Activated CD4-positive, alpha-beta T cell treated with anti-CD3 and anti-CD28 coated beads, Interleukin-2, amount 50 U/mL, for 16 hours (primary cell): ENCODE measurements at regions not wholly inside any gene's neighbourhood (a gene's known extent, or its start where the extent isn't known, plus 50 kb on each side); places are given as distances from the start of the nearest gene placed in this dataset.

Experiments used
- DNase-seq: peaks from one replicate; pipeline ENCODE4 v3.0.0-alpha.2; 2020

DNA sequence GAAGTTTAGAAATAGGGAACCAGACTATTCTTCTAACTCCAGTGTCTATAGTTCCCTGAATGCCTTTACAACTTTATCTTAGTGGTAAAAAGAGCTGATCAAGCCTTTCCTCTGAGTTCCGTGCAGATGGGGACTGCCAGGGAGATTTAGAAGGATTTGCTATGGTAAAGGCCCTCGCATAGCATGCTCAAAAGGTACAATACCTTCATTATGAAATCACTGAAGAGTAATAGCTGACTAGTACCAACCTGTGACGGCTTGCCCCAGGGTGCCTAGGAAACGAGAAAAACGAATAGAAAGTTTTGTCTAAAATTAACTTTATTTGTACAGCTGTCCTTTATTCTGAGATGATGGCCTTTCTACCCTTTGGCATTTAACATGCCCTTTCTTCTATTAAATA, 150.1 kb upstream of the ARHGAP42 start:
- no peak for DNase-seq

DNA sequence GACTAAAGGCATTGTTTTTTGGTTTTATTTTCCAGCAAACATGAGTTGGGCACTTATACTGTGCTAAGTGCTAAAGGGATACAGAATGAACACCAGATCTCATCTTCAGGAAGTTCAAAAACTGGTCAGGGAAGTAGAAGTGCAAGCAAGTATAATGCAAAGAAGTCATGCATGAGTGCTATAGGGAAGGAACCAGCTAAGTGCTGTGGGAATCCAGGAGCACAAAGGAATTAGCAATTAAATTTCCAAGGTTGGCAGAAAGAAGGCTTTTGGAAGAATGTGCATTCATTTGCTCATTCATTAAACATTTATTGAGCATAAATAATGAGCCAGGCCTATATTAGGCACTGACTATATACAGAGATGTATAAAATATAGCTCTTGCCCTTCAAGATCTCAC, 143.7 kb upstream of the ARHGAP42 start:
- no peak for DNase-seq

- DNase-seq = no peak
Observed at GRCh38 chr11:100545556-100545955, 141.5 kb upstream of the ARHGAP42 start.

GRCh38 chr11:100545970-100546369, 141.1 kb upstream of the ARHGAP42 start:
- DNase-seq = no peak

- DNase-seq = no peak
Observed at GRCh38 chr11:100546714-100547113, 140.4 kb upstream of the ARHGAP42 start.

GRCh38 chr11:100550298-100550697, 136.8 kb upstream of the ARHGAP42 start:
- DNase-seq = no peak

DNA sequence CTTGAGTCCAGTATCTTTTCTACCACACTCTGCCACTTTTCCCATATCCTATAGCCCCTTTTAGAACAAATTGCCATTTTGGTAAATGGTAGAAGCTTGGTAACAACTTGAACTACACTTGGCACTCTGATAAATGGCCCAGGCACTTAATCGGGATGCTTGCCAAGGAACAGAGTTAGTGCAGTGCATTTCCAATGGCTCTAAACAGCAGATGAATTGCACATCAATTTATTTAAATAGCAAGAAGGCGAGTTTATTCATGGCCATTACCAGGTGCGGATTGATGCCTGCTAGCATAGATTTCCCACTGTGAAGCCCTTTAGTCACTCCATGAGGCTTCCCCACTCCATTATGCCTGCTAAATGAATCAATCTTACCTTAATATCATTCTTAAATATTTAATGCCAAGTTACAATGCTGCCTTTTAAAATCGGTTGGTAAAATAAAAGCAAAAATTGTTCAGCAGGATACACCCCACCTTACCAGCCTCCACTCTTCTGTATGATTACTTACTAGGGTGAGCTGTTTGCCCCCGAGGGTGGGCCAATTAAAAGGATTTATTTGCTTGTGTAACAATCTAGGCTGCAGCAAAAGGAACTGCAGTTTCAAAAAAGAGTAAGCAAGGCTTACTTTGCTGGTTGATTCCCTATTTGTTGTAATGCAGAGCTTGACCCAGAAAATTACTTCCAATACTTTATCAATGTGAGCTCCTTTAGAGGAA, 136.0 kb upstream of the ARHGAP42 start:
- DNase-seq = no peak

GRCh38 chr11:100555931-100556330, 131.2 kb upstream of the ARHGAP42 start:
- DNase-seq = no peak

- DNase-seq = no peak
Observed at GRCh38 chr11:100556781-100557180, 130.3 kb upstream of the ARHGAP42 start.

DNA sequence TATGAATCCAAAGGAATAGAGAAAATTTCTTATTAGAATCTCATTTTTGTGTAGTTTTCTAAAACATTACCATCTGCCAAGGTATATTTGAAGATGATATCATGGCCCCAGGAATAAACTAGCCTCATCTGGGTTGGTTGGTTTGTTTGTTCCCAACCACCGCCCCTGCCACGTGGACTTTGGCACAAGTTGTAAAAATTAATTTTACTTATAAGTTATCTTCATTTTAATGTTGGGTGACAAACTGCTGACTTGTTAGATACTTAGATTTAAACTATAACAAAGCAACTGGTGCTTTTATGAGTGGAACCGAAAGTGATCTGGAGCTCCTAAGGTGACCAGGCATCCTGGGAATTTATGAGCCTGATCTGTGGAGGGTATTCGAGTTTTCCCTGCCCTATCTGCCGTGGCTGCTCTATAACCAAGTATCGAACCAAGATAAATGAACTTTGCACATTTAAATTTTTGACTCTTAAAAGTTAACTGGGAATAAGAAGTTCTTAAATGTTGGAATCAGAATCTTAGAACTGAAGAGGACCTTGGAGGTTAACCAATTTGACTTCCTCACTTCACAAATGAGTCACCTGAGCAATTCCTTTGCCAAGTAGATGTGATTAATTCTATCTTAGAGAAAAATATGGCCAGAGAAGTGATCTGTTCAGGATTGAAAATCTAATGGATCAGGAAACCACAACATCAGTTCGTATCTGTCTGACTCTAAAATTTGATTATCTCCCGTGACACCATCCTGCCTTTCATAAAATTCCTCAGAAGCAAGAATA, 129.1 kb upstream of the ARHGAP42 start:
- DNase-seq = no peak

- no peak for DNase-seq
Observed at GRCh38 chr11:100560606-100561005, 126.5 kb upstream of the ARHGAP42 start.

- DNase-seq = no peak
Observed at GRCh38 chr11:100561323-100561722, 125.8 kb upstream of the ARHGAP42 start.

DNA sequence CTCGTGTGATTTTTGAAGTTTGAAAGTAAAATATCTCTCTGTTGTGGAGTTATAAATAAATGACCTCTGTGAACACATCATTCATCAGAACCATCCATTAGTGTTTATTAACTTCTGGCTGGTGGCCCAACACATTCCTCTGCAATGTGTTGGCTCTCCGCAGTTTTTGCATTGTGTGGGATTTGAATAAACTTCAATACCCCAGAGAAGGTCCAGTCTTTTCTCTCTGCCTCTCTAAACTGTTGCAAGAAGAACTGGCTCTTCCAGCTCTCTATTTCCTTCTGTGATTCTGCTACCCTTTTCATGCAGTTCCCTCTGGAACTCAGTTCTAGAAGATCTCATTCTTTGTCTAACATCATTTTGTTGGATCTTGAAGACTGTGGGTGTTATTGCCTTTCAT, 125.0 kb upstream of the ARHGAP42 start:
- DNase-seq = no peak

- DNase-seq = no peak
Observed at GRCh38 chr11:100563541-100564280, 123.4 kb upstream of the ARHGAP42 start.

DNA sequence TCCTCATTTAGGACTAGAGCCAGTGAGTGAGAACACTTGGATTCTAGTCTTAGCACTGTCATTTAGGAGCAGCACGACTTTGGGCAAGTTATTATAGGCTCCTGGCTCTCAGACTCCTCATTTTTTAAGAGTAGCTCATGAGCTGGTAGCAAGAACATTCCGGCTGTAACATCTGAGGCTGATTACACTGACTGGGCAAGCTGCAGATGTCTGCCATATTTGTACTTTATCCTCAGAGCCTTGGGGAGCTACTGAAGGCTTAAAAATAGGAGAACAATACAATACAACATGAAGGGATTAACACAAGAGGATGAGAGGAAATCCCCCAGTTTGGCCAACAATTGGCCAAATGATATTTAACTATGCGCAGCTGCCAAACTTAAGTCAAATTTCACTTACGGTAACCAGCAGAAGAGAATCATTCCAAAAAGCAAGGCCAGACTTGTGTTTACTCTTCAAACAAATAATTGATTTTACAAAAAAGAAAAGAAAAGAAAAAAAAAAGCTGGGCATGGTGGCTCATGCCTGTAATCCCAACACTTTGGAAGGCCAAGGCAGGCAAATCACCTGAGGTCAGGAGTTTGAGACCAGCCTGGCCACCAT, 113.1 kb upstream of the ARHGAP42 start:
- DNase-seq = no peak

DNA sequence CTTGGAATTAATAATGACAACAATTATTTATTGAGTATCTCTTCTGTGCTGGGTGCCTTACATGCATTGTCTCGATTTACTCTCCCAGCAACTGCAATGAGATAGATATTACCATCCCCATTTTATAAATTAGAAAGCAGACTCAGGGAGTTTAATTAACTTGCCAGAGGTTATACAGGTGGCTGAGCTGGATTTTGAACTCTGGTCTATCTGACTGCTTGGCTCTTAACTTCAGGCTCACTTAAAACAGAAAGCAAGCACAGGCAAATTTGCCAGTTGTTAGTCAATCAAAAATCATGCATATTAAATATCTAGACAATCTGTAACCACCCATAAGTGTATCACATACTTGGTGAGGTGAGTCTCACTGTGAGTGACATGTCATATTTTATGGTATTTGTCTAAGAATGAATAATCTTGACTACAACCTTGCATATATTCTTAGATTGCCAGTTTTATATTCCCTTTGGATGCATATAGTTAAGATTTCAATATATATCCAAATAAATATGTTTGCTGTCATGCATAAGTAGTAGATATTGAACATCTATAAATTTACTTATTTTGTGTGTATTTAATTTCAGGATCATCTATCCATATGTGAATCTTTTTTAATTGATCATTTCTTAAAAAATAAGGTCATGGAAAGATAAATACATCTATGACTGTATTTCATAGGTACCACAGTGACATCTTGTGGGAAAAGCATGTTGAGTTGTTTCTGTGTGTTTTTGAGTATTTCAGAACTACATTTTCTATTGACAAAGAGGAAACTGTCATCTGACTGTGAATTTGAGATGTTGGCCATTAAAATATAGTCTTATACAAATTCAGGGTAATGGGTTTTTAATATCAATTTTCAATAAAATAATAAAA, 112.0 kb upstream of the ARHGAP42 start:
- no peak for DNase-seq

DNA sequence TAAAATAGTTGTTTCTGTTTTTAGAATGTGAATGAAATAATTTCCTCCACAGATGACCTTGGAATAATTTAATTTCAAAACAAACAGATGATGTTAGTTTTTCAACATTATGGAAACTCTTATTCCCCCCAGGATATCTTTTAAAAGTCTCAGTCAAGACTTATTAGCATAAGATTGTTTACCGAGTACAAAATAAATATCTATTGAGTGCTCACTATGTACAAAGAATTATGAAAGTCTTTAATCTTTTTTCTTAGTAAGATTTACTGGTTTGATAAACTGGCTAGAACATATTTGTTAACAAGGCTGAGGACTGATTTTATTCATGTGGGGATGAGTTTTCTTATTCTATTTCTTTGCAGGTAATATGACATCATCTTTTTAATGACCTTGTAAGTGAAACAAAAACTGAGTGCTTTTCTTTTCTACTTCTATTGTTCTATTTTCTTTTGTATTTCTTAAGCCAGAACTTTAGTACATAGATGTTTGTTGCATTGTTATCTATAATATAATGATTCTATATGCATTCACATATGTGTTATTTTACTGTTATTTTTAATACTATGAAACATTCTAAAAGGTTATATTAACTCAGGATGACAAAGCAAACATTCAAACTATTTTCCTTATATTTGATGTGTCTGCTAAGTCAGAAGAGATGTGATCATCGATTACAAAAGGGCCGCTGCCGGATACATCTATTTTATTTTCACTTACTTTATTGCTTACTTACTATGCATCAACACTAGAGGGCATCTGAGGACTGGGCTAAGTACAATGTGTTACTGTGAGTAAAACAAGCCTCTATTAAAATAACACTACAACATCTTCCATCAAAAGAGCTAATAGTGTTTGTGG, 111.0 kb upstream of the ARHGAP42 start:
- DNase-seq = peak; percentile 27

- no peak for DNase-seq
Observed at GRCh38 chr11:100576718-100577021, 110.4 kb upstream of the ARHGAP42 start.

GRCh38 chr11:100578831-100579311, 108.2 kb upstream of the ARHGAP42 start:
- no peak for DNase-seq

- DNase-seq = no peak
Observed at GRCh38 chr11:100581318-100581717, 105.8 kb upstream of the ARHGAP42 start.
